ENCODE measurements at regions not wholly inside any gene's neighbourhood (a gene's known extent, or its start where the extent isn't known, plus 50 kb on each side); places are given as distances from the start of the nearest gene placed in this dataset.
"Not testable (repeated sequence)": the region's sequence is repeated elsewhere in the genome, so short reads cannot be mapped to it uniquely, and the experiment has no call there.

- DNase-seq: no peak
These were observed 194.0 kb downstream of the COX18 start for GRCh38 chr4:72875545-72875944.

GRCh38 chr4:72875138-72875537, 194.4 kb downstream of the COX18 start:
- DNase-seq: no peak

GRCh38 chr4:72864898-72865297, 204.6 kb downstream of the COX18 start:
- DNase-seq: no peak

GRCh38 chr4:72864277-72864676, 205.2 kb downstream of the COX18 start:
- DNase-seq: not testable (repeated sequence)

- no peak for DNase-seq
These were observed 208.8 kb downstream of the COX18 start for GRCh38 chr4:72860766-72861165.

GRCh38 chr4:72858328-72858727, 211.2 kb downstream of the COX18 start:
- DNase-seq: no peak

- no peak for DNase-seq
These were observed 211.7 kb downstream of the COX18 start for GRCh38 chr4:72857787-72858186.

GRCh38 chr4:72857216-72857615, 212.3 kb downstream of the COX18 start:
- DNase-seq: no peak

GRCh38 chr4:72846280-72847111, 223.0 kb downstream of the COX18 start:
- DNase-seq: no peak

- no peak for DNase-seq
These were observed 226.1 kb downstream of the COX18 start for GRCh38 chr4:72843466-72843865.

- no peak for DNase-seq
These were observed 227.2 kb downstream of the COX18 start for GRCh38 chr4:72842323-72842722.

GRCh38 chr4:72840166-72840565, 229.3 kb downstream of the COX18 start:
- not testable (repeated sequence) for DNase-seq

- no peak for DNase-seq
These were observed 240.7 kb downstream of the COX18 start for GRCh38 chr4:72828864-72829263.

GRCh38 chr4:72827968-72828367, 241.5 kb downstream of the COX18 start:
- no peak for DNase-seq

- DNase-seq: no peak
These were observed 249.4 kb downstream of the COX18 start for GRCh38 chr4:72820107-72820506.

GRCh38 chr4:72817012-72817411, 248.0 kb upstream of the ADAMTS3 start:
- DNase-seq: no peak

- DNase-seq: no peak
These were observed 245.2 kb upstream of the ADAMTS3 start for GRCh38 chr4:72814241-72814640.

GRCh38 chr4:72809208-72809607, 240.2 kb upstream of the ADAMTS3 start:
- DNase-seq: no peak

- no peak for DNase-seq
These were observed 236.3 kb upstream of the ADAMTS3 start for GRCh38 chr4:72805284-72805683.

GRCh38 chr4:72797486-72797885, 228.5 kb upstream of the ADAMTS3 start:
- no peak for DNase-seq

- DNase-seq: no peak
These were observed 222.0 kb upstream of the ADAMTS3 start for GRCh38 chr4:72791054-72791453.

GRCh38 chr4:72786401-72786990, 217.5 kb upstream of the ADAMTS3 start:
- DNase-seq: no peak

GRCh38 chr4:72779241-72779640, 210.2 kb upstream of the ADAMTS3 start:
- no peak for DNase-seq

- no peak for DNase-seq
These were observed 208.4 kb upstream of the ADAMTS3 start for GRCh38 chr4:72777436-72777835.

Data from left kidney (tissue), 1 donor.